ENCODE measurements at regions not wholly inside any gene's neighbourhood (a gene's known extent, or its start where the extent isn't known, plus 50 kb on each side); places are given as distances from the start of the nearest gene placed in this dataset.

- Histone ChIP-seq H3K27ac (ENCODE audit: extremely low read length, insufficient read depth, low read length) (no peak overlapping the region), H4K20me1 (ENCODE audit: insufficient read depth, low read length) (no peaks in the 10 kb centered on the region), H3K9me3 (ENCODE audit: low read length) (no peaks in the 10 kb centered on the region), H3K9ac (ENCODE audit: insufficient read depth, low read depth, low read length) (no peak overlapping the region), H3K27me3 (ENCODE audit: control insufficient read depth in 1 of 2, insufficient read depth in 2 of 2, low read length in 2 of 2) (no peaks in the 10 kb centered on the region), H3K4me2 (ENCODE audit: low read depth, low read length) (no peak overlapping the region), H3K36me3 (replicated peaks in 1 of 2; ENCODE audit: control insufficient read depth in 1 of 2, insufficient read depth in 2 of 2, low read length in 2 of 2) (no peaks in the 10 kb centered on the region), H3K4me1 (ENCODE audit: insufficient read depth, low read length) (no peaks in the 10 kb centered on the region), H3K79me2 (ENCODE audit: insufficient read depth, low read length) (no peaks in the 10 kb centered on the region), H2AFZ (ENCODE audit: low read length) (no peak overlapping the region), H3K4me3 (replicated peaks in 1 of 3; ENCODE audit: insufficient read depth in 1 of 3, low read depth in 2 of 3, low read length in 3 of 3) (no peak overlapping the region)
- TF ChIP-seq ZNF598 (CRISPR knock-in tag; IDR thresholded peaks at IDR 0.05; ENCODE audit: borderline replicate concordance): no peak
- TF ChIP-seq ELF3 (CRISPR knock-in tag; IDR thresholded peaks at IDR 0.05): no peak
- no peak for TF ChIP-seq ZNF816 (CRISPR knock-in tag; IDR thresholded peaks at IDR 0.05; ENCODE audit: borderline replicate concordance)
- TF ChIP-seq, protein P1, sequence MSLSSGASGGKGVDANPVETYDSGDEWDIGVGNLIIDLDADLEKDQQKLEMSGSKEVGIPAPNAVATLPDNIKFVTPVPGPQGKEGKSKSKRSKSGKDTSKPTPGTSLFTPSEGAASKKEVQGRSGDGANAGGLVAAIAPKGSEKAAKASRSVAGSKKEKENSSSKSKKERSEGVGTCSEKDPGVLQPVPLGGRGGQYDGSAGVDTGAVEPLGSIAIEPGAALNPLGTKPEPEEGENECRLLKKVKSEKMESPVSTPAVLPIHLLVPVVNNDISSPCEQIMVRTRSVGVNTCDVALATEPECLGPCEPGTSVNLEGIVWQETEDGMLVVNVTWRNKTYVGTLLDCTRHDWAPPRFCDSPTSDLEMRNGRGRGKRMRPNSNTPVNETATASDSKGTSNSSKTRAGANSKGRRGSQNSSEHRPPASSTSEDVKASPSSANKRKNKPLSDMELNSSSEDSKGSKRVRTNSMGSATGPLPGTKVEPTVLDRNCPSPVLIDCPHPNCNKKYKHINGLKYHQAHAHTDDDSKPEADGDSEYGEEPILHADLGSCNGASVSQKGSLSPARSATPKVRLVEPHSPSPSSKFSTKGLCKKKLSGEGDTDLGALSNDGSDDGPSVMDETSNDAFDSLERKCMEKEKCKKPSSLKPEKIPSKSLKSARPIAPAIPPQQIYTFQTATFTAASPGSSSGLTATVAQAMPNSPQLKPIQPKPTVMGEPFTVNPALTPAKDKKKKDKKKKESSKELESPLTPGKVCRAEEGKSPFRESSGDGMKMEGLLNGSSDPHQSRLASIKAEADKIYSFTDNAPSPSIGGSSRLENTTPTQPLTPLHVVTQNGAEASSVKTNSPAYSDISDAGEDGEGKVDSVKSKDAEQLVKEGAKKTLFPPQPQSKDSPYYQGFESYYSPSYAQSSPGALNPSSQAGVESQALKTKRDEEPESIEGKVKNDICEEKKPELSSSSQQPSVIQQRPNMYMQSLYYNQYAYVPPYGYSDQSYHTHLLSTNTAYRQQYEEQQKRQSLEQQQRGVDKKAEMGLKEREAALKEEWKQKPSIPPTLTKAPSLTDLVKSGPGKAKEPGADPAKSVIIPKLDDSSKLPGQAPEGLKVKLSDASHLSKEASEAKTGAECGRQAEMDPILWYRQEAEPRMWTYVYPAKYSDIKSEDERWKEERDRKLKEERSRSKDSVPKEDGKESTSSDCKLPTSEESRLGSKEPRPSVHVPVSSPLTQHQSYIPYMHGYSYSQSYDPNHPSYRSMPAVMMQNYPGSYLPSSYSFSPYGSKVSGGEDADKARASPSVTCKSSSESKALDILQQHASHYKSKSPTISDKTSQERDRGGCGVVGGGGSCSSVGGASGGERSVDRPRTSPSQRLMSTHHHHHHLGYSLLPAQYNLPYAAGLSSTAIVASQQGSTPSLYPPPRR (CRISPR knock-in tag; IDR thresholded peaks at IDR 0.05; ENCODE audit: borderline replicate concordance): no peak
- TF ChIP-seq SYNCRIP (IDR thresholded peaks at IDR 0.05; ENCODE audit: insufficient read depth, low read depth, low read length): no peak
- TF ChIP-seq ZHX1 (CRISPR knock-in tag; IDR thresholded peaks at IDR 0.05; ENCODE audit: low read depth): no peak
- TF ChIP-seq, protein P2, sequence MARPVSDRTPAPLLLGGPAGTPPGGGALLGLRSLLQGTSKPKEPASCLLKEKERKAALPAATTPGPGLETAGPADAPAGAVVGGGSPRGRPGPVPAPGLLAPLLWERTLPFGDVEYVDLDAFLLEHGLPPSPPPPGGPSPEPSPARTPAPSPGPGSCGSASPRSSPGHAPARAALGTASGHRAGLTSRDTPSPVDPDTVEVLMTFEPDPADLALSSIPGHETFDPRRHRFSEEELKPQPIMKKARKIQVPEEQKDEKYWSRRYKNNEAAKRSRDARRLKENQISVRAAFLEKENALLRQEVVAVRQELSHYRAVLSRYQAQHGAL (CRISPR knock-in tag; IDR thresholded peaks at IDR 0.05; ENCODE audit: not compliant biosample characterization): no peak
- no peak for TF ChIP-seq PLRG1 (conservative IDR thresholded peaks at IDR 0.05)
- TF ChIP-seq, protein P3, sequence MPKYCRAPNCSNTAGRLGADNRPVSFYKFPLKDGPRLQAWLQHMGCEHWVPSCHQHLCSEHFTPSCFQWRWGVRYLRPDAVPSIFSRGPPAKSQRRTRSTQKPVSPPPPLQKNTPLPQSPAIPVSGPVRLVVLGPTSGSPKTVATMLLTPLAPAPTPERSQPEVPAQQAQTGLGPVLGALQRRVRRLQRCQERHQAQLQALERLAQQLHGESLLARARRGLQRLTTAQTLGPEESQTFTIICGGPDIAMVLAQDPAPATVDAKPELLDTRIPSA (CRISPR knock-in tag; IDR thresholded peaks at IDR 0.05; ENCODE audit: borderline replicate concordance): no peak
- no peak for TF ChIP-seq TFDP1 (CRISPR knock-in tag; IDR thresholded peaks at IDR 0.05; ENCODE audit: borderline replicate concordance)
- TF ChIP-seq, protein P4, sequence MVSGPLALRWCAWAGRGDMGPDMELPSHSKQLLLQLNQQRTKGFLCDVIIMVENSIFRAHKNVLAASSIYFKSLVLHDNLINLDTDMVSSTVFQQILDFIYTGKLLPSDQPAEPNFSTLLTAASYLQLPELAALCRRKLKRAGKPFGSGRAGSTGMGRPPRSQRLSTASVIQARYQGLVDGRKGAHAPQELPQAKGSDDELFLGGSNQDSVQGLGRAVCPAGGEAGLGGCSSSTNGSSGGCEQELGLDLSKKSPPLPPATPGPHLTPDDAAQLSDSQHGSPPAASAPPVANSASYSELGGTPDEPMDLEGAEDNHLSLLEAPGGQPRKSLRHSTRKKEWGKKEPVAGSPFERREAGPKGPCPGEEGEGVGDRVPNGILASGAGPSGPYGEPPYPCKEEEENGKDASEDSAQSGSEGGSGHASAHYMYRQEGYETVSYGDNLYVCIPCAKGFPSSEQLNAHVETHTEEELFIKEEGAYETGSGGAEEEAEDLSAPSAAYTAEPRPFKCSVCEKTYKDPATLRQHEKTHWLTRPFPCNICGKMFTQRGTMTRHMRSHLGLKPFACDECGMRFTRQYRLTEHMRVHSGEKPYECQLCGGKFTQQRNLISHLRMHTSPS (CRISPR knock-in tag; IDR thresholded peaks at IDR 0.05; ENCODE audit: low read depth): no peak
- intact Hi-C loops (cut with micrococcal nuclease; ENCODE audit: unreplicated experiment) (no loop called here), in situ Hi-C loops (cut with HindIII; ENCODE audit: extremely low pct_ligation_motif_present, low pct_unique_long_range_greater_than_20kb) (no loop called here)
- 20% methylated on average over 4 of the region's 4 CpGs for WGBS (ENCODE audit: low lambda C conversion rate)
- no peak for ATAC-seq
- no peak for DNase-seq (ENCODE audit: low spot score)
- ChIA-PET POLR2A (no interaction called here), CTCF (ENCODE audit: low intra/inter-chr PET ratio, low total read pairs) (no interaction called here)
- no TSS peak for BruUV-seq (replicated peaks)
- FAIRE-seq: no peak
Observed at GRCh38 chrX:131853440-131853839, 169.7 kb upstream of the STK26 start.

Measured in HepG2 (cell line).